H1 (cell line): ENCODE measurements at regions not wholly inside any gene's neighbourhood (a gene's known extent, or its start where the extent isn't known, plus 50 kb on each side); places are given as distances from the start of the nearest gene placed in this dataset.

Experiments used
- CTCF ChIA-PET: fragments of 300-600 bp; sonication (Branson Sonifier 250); formaldehyde crosslinking; loops from one replicate; lab custom pipeline; 2021; ENCODE audit not compliant: partially characterized antibody; lab: Charles Lee
- POLR2A ChIA-PET: fragments of 300-600 bp; sonication (Branson Sonifier 250); formaldehyde crosslinking; loops from one replicate; lab custom pipeline; 2021; ENCODE audit warnings: inconsistent platforms; ENCODE audit not compliant: partially characterized antibody; lab: Charles Lee
- DNase-seq, 2 experiments: peaks; one replicate each; pipeline versions ENCODE4 v3.0.0 to v3.0.0-alpha.2; 2010 to 2022; ENCODE audit warnings: low spot score in 2 of 2, low read depth in 1 of 2, mixed read lengths in 1 of 2
- FAIRE-seq: peaks from 2 replicates; lab custom pipeline; 2011; peaks lifted over from hg19 to GRCh38; lab: Jason Lieb, UNC
- H2AFZ ChIP-seq: 2 replicates; pipeline ENCODE4 v1.8.1; 2012; ENCODE audit warnings: low read length, inconsistent platforms
- H2AK5ac ChIP-seq: 2 replicates; pipeline ENCODE4 v1.6.1; 2013; ENCODE audit warnings: low read depth, low read length
- H2BK120ac ChIP-seq: replicated peaks from 2 replicates; pipeline ENCODE3; 2013; ENCODE audit warnings: low read depth, low read length, inconsistent platforms
- H2BK12ac ChIP-seq: 2 replicates; pipeline ENCODE4 v1.6.1; 2013; ENCODE audit warnings: low read depth, low read length
- H2BK15ac ChIP-seq: 2 replicates; pipeline ENCODE4 v1.6.1; 2013; ENCODE audit warnings: low read length
- H2BK20ac ChIP-seq: 2 replicates; pipeline ENCODE4 v1.6.1; 2013; ENCODE audit warnings: low read length
- H2BK5ac ChIP-seq: 2 replicates; pipeline ENCODE4 v1.6.1; 2013; ENCODE audit warnings: low read depth, low read length
- H3K14ac ChIP-seq: 2 replicates; pipeline ENCODE4 v1.6.1; 2013; ENCODE audit warnings: inconsistent platforms; ENCODE audit not compliant: insufficient read length
- H3K18ac ChIP-seq: 2 replicates; pipeline ENCODE4 v1.6.1; 2013; ENCODE audit warnings: low read length; ENCODE audit errors: extremely low read depth
- H3K23ac ChIP-seq: 2 replicates; pipeline ENCODE4 v1.6.1; 2013; ENCODE audit warnings: inconsistent platforms; ENCODE audit not compliant: insufficient read length
- H3K23me2 ChIP-seq: 2 replicates; pipeline ENCODE4 v1.6.1; 2013; ENCODE audit warnings: low read depth, low read length
- H3K27ac ChIP-seq: 2 replicates; pipeline ENCODE4 v1.6.1; 2011; ENCODE audit warnings: low read depth, low read length, inconsistent platforms
- H3K27me3 ChIP-seq, 4 experiments: replicated peaks in 1 of 4; 1 replicate in 1 of 4; 2 replicates in 3 of 4; pipeline versions ENCODE4 v1.6.1 to v1.8.1; 2011 to 2013; ENCODE audit warnings: low read length in 3 of 4, mild to moderate bottlenecking in 3 of 4, inconsistent platforms in 2 of 4, mixed read lengths in 2 of 4, moderate library complexity in 1 of 4; ENCODE audit not compliant: control insufficient read depth in 3 of 4, insufficient read depth in 3 of 4; ENCODE audit errors: extremely low read depth in 1 of 4
- H3K36me3 ChIP-seq, 4 experiments: 2 replicates each; pipeline versions ENCODE4 v1.6.1 to v1.8.1; 2011 to 2013; ENCODE audit warnings: mild to moderate bottlenecking in 4 of 4, low read length in 3 of 4, moderate library complexity in 2 of 4, control low read depth in 1 of 4, inconsistent platforms in 1 of 4; ENCODE audit not compliant: insufficient read depth in 4 of 4, control insufficient read depth in 2 of 4
- H3K4ac ChIP-seq: replicated peaks from 2 replicates; pipeline ENCODE3; 2013; ENCODE audit warnings: low read length, low read depth, mixed read lengths, inconsistent platforms; ENCODE audit not compliant: insufficient read length
- H3K4me1 ChIP-seq, 4 experiments: replicated peaks in 1 of 4; 1 replicate in 1 of 4; 2 replicates in 3 of 4; pipeline versions ENCODE4 v1.6.1 to v1.8.1; 2011 to 2013; ENCODE audit warnings: low read length in 3 of 4, inconsistent platforms in 2 of 4, mixed read lengths in 1 of 4; ENCODE audit not compliant: insufficient read depth in 4 of 4, control insufficient read depth in 3 of 4
- H3K4me2 ChIP-seq, 2 experiments: 2 replicates each; pipeline versions ENCODE4 v1.6.1 to v1.8.1; 2011 to 2013; ENCODE audit warnings: low read depth in 2 of 2, low read length in 2 of 2, control low read depth in 1 of 2, inconsistent platforms in 1 of 2, mild to moderate bottlenecking in 1 of 2; ENCODE audit not compliant: insufficient read depth in 1 of 2
- H3K4me3 ChIP-seq, 4 experiments: fragments of 200-600, 300-600 bp in 1 of 4; sonication (generic), shearing (Covaris generic), sonication (Bioruptor Twin) in 1 of 4; 2 replicates each; pipeline versions ENCODE4 v1.5.1 to v1.8.1; 2011 to 2016; ENCODE audit warnings: low read length in 4 of 4, low read depth in 3 of 4, control low read depth in 2 of 4, inconsistent platforms in 2 of 4, mild to moderate bottlenecking in 2 of 4, mixed read lengths in 1 of 4, moderate library complexity in 1 of 4; ENCODE audit not compliant: insufficient read depth in 2 of 4; ENCODE audit errors: extremely low read depth in 1 of 4
- H3K56ac ChIP-seq: replicated peaks from 2 replicates; pipeline ENCODE3; 2013; ENCODE audit warnings: low read depth, mild to moderate bottlenecking, mixed read lengths, low read length, inconsistent platforms; ENCODE audit not compliant: insufficient read length
- H3K79me1 ChIP-seq: 2 replicates; pipeline ENCODE4 v1.6.1; 2013; ENCODE audit warnings: low read depth, low read length, control low read depth
- H3K79me2 ChIP-seq, 2 experiments: 2 replicates each; pipeline versions ENCODE4 v1.6.1 to v1.8.1; 2012 to 2013; ENCODE audit warnings: low read length in 2 of 2, mild to moderate bottlenecking in 2 of 2, inconsistent platforms in 1 of 2; ENCODE audit not compliant: insufficient read depth in 2 of 2, control insufficient read depth in 1 of 2
- H3K9ac ChIP-seq, 4 experiments: replicated peaks in 1 of 4; 1 replicate in 1 of 4; 2 replicates in 3 of 4; pipeline versions ENCODE4 v1.6.1 to v1.8.1; 2011 to 2013; ENCODE audit warnings: low read depth in 3 of 4, low read length in 3 of 4, control low read depth in 2 of 4, mild to moderate bottlenecking in 2 of 4, moderate library complexity in 2 of 4, inconsistent platforms in 1 of 4; ENCODE audit errors: extremely low read depth in 1 of 4
- H3K9me3 ChIP-seq, 2 experiments: 2 replicates each; pipeline versions ENCODE4 v1.6.1 to v1.8.1; 2012 to 2013; ENCODE audit warnings: mild to moderate bottlenecking in 2 of 2, moderate library complexity in 2 of 2, control low read depth in 1 of 2, inconsistent platforms in 1 of 2, low read depth in 1 of 2, low read length in 1 of 2, mixed read lengths in 1 of 2; ENCODE audit not compliant: insufficient read depth in 2 of 2
- H4K20me1 ChIP-seq, 2 experiments: replicated peaks in 1 of 2; 2 replicates each; pipeline versions ENCODE3 to v1.8.1; 2011 to 2013; ENCODE audit warnings: inconsistent platforms in 2 of 2, low read length in 2 of 2, mild to moderate bottlenecking in 1 of 2; ENCODE audit not compliant: insufficient read depth in 2 of 2, control insufficient read depth in 1 of 2
- H4K5ac ChIP-seq: 2 replicates; pipeline ENCODE4 v1.6.1; 2013; ENCODE audit warnings: low read length, low read depth, mixed read lengths, inconsistent platforms; ENCODE audit not compliant: insufficient read length
- H4K8ac ChIP-seq: 2 replicates; pipeline ENCODE4 v1.8.0; 2013; ENCODE audit warnings: mild to moderate bottlenecking, moderate library complexity, low read length, inconsistent platforms; ENCODE audit not compliant: insufficient read depth; ENCODE audit errors: extremely low read depth
- H4K91ac ChIP-seq: replicated peaks from 2 replicates; pipeline ENCODE3; 2013; ENCODE audit warnings: low read length, mixed read lengths, inconsistent platforms; ENCODE audit not compliant: insufficient read length
- CBX5 ChIP-seq: fragments of 300-800, 300-1000 bp; sonication (generic); IDR thresholded peaks from 2 replicates; pipeline ENCODE4 v1.7.1; 2016; ENCODE audit warnings: antibody characterized with exemption, low read length, low read depth
- CTBP2 ChIP-seq: IDR thresholded peaks from 2 replicates; pipeline ENCODE4 v1.7.0; 2011; ENCODE audit warnings: borderline replicate concordance, mild to moderate bottlenecking, moderate library complexity, mixed read lengths, low read length; ENCODE audit not compliant: insufficient read depth, insufficient read length
- EP300 ChIP-seq, 2 experiments: IDR thresholded peaks; 1 replicate in 1 of 2; 2 replicates in 1 of 2; pipeline ENCODE4 v1.6.1; 2011 to 2012; ENCODE audit warnings: low read depth in 2 of 2, low read length in 2 of 2, mild to moderate bottlenecking in 2 of 2, borderline replicate concordance in 1 of 2, inconsistent platforms in 1 of 2, moderate library complexity in 1 of 2
- GABPA ChIP-seq: IDR thresholded peaks from 2 replicates; pipeline ENCODE4 v1.6.1; 2011; ENCODE audit warnings: mild to moderate bottlenecking, low read length, moderate library complexity, borderline replicate concordance; ENCODE audit not compliant: insufficient read depth
- KDM1A ChIP-seq: fragments of 200-600, 300-600 bp; sonication (generic); IDR thresholded peaks from 2 replicates; pipeline ENCODE4 v1.7.1; 2016; ENCODE audit warnings: mild to moderate bottlenecking, low read length, borderline replicate concordance
- NRF1 ChIP-seq: IDR thresholded peaks from 2 replicates; pipeline ENCODE4 v1.6.1; 2011; ENCODE audit warnings: mild to moderate bottlenecking, low read depth, low read length, improper control_type of control experiment
- POLR2AphosphoS5 ChIP-seq: IDR thresholded peaks from 2 replicates; pipeline ENCODE4 v1.6.1; 2011; ENCODE audit warnings: low read depth, low read length
- RNF2 ChIP-seq: fragments of 200-900, 300-1000 bp; sonication (generic); IDR thresholded peaks from 2 replicates; pipeline ENCODE4 v1.7.1; 2016; ENCODE audit warnings: borderline replicate concordance, low read depth, mild to moderate bottlenecking, antibody characterized with exemption, low read length; ENCODE audit not compliant: poor library complexity, severe bottlenecking; ENCODE audit errors: missing control alignments
- SP2 ChIP-seq: IDR thresholded peaks from 2 replicates; pipeline ENCODE4 v1.6.1; 2012; ENCODE audit warnings: mild to moderate bottlenecking, low read length, inconsistent platforms
- SRF ChIP-seq: IDR thresholded peaks from 2 replicates; pipeline ENCODE4 v1.6.1; 2011; ENCODE audit warnings: mild to moderate bottlenecking, low read depth, low read length, moderate library complexity
- TBP ChIP-seq: IDR thresholded peaks from 2 replicates; pipeline ENCODE4 v1.6.1; 2011; ENCODE audit warnings: low read depth, low read length, improper control_type of control experiment
- TEAD4 ChIP-seq: IDR thresholded peaks from 2 replicates; pipeline ENCODE4 v1.6.1; 2012; ENCODE audit warnings: low read depth, low read length, inconsistent platforms, mixed read lengths
- YY1 ChIP-seq: IDR thresholded peaks from 2 replicates; pipeline ENCODE4 v1.6.1; 2011; ENCODE audit warnings: low read depth, mild to moderate bottlenecking, low read length
- WGBS, 2 experiments: shearing (Covaris generic) in 1 of 2; methylation state at CpG; one replicate each; pipeline versions ENCODE4 v1.1.6 to v1.1.7; 2013 to 2015; ENCODE audit warnings: low lambda C conversion rate in 2 of 2, mixed read lengths in 2 of 2, inconsistent platforms in 1 of 2, low coverage in 1 of 2, missing lambda C conversion rate in 1 of 2; ENCODE audit not compliant: insufficient replicate concordance in 2 of 2, insufficient coverage in 1 of 2, insufficient read length in 1 of 2; ENCODE audit errors: extremely low coverage in 1 of 2, missing lambda C conversion rate in 1 of 2; 5-methylcytosine and 5-hydroxymethylcytosine counted together

DNA sequence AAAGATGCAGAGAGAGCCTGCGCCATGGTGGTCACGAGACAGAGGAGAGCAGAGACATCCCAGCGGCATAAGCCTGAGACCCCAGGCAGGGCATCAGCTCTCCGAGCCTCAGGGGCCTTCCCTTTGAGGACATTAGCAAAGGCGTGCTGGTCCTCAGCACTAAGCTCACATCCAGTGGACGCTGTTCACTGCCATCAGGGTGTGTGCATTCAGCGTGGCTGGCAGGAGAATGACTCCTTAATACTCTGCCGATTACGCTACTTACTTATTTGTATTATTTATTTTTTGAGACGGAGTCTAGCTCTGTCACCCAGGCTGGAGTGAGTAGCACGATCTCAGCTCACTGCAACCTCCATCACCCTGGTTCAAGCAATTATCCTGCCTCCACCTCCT, 290.2 kb downstream of the KLF6 start:
- Histone ChIP-seq H4K8ac (no peak overlapping the region), H3K27me3 (no peaks in the 10 kb centered on the region), H2BK120ac (no peak overlapping the region), H4K91ac (no peak overlapping the region), H3K9me3 (no peaks in the 10 kb centered on the region), H3K18ac (no peak overlapping the region; the same call in 1 of the 2 replicates), H2AK5ac (peak overlapping the region; percentile 75; the same call in 1 of the 2 replicates), H2BK12ac (peak overlapping the region; percentile 94), H2BK5ac (0 out of 2 replicates have a peak overlapping the region, but pooled peaks have one; percentile 36), H3K4me1 (peaks cover 0 to 23% (median 7%) of the 10 kb centered on the region in 4 experiments; a peak in 6 of 7 replicates), H3K4me3 (no peak overlapping the region), H3K79me1 (no peaks in the 10 kb centered on the region), H3K79me2 (no peaks in the 10 kb centered on the region), H3K36me3 (no peaks in the 10 kb centered on the region; a peak in 1 of 8 replicates), H3K14ac (no peak overlapping the region), H2AFZ (no peak overlapping the region), H3K56ac (no peak overlapping the region), H4K5ac (no peak overlapping the region), H3K23me2 (no peaks in the 10 kb centered on the region), H3K4ac (peak overlapping the region; percentile 9), H3K4me2 (no peak overlapping the region), H2BK15ac (0 out of 2 replicates have a peak overlapping the region, but pooled peaks have one; percentile 33)
- CTCF ChIA-PET: no interaction called here
- POLR2A ChIA-PET: interaction anchor here (1.3 kb wide), 1 partner anchor 9 kb away, joined by 3 read pairs; no protein-coding TSS in a partner anchor
- 97% methylated on average over 11 of the region's 11 CpGs; no CpG with 5 or more reads in 1 of the 2 experiments for WGBS, 2 experiments
- no peak for TF ChIP-seq EP300 (IDR thresholded peaks at IDR 0.05; ENCODE audit: borderline replicate concordance in 1 of 2, low read depth in 2 of 2, low read length in 2 of 2)
- no peak for TF ChIP-seq GABPA
- no peak for TF ChIP-seq YY1
- TF ChIP-seq CBX5: no peak
- no peak for TF ChIP-seq CTBP2
- TF ChIP-seq RNF2: no peak
- no peak for TF ChIP-seq KDM1A
- no peak for TF ChIP-seq NRF1
- TF ChIP-seq SP2: no peak
- no peak for TF ChIP-seq SRF
- TF ChIP-seq POLR2AphosphoS5: no peak
- no peak for TF ChIP-seq TEAD4
- no peak for TF ChIP-seq TBP
- TF ChIP-seq, all 59 proteins: peak for 0
- FAIRE-seq (no peak), DNase-seq (no peak)
- H4K20me1 ChIP-seq: no peaks in the 10 kb centered on the region
- no peak overlapping the region for H3K9ac ChIP-seq
- H3K23ac ChIP-seq: no peak overlapping the region
- no peak overlapping the region for H3K27ac ChIP-seq
- H2BK20ac ChIP-seq: peak overlapping the region; percentile 62; the same call in 1 of the 2 replicates
